ENCODE measurements at regions not wholly inside any gene's neighbourhood (a gene's known extent, or its start where the extent isn't known, plus 50 kb on each side); places are given as distances from the start of the nearest gene placed in this dataset.

DNA sequence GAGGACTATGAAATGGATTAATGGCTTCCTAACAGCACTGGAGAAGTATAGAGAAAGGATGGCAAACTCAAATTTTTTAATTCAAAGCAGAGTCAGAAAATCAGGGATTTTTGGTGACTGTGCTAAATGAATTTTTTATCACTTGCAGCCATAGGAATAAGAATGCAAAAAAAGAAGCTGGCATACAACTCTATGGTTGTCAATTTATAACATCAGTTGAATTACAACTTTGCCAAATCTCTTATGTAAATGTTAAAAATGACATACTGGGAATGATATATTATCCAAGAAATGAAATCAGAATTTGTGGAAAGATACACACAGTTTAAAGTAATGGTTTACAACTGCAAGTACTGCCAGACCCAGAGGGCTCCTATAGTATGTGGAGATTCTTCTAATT lies 106.5 kb downstream of the HTR1B start:
- peaks cover 16% of the 10 kb centered on the region for H3K4me1 ChIP-seq
- no peak overlapping the region for H3K4me3 ChIP-seq (ENCODE audit: low read depth, low read length)
- TF ChIP-seq, protein P1, sequence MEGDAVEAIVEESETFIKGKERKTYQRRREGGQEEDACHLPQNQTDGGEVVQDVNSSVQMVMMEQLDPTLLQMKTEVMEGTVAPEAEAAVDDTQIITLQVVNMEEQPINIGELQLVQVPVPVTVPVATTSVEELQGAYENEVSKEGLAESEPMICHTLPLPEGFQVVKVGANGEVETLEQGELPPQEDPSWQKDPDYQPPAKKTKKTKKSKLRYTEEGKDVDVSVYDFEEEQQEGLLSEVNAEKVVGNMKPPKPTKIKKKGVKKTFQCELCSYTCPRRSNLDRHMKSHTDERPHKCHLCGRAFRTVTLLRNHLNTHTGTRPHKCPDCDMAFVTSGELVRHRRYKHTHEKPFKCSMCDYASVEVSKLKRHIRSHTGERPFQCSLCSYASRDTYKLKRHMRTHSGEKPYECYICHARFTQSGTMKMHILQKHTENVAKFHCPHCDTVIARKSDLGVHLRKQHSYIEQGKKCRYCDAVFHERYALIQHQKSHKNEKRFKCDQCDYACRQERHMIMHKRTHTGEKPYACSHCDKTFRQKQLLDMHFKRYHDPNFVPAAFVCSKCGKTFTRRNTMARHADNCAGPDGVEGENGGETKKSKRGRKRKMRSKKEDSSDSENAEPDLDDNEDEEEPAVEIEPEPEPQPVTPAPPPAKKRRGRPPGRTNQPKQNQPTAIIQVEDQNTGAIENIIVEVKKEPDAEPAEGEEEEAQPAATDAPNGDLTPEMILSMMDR (IDR thresholded peaks at IDR 0.05; ENCODE audit: low read depth, low read length) = no peak
- H3K36me3 ChIP-seq = no peaks in the 10 kb centered on the region
- H3K27me3 ChIP-seq = no peaks in the 10 kb centered on the region
- no peak for DNase-seq
- no peaks in the 10 kb centered on the region for H3K9me3 ChIP-seq

DNA sequence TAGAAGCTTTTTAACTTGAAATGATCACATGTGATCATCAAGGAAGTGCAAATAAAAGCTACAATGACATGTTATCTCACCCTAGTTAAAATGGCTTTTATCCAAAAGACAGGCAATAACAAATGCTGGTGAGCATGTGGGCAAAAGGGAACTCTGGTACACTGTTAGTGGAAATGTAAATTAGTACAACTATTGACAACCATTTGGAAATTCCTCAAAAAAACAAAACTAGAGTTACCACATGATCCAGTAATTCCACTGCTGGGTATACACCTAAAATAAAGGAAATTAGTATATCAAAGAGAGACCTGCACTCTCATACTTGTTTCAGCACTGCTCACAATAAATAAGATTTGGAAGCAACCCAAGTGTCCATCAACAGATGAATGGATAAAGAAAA lies 108.7 kb downstream of the HTR1B start:
- Histone ChIP-seq H3K9me3 (no peaks in the 10 kb centered on the region), H3K4me3 (ENCODE audit: low read depth, low read length) (no peak overlapping the region), H3K27me3 (no peaks in the 10 kb centered on the region), H3K4me1 (peaks cover 18% of the 10 kb centered on the region), H3K36me3 (no peaks in the 10 kb centered on the region)
- TF ChIP-seq, protein P1 (IDR thresholded peaks at IDR 0.05; ENCODE audit: low read depth, low read length) = no peak
- no peak for DNase-seq

DNA sequence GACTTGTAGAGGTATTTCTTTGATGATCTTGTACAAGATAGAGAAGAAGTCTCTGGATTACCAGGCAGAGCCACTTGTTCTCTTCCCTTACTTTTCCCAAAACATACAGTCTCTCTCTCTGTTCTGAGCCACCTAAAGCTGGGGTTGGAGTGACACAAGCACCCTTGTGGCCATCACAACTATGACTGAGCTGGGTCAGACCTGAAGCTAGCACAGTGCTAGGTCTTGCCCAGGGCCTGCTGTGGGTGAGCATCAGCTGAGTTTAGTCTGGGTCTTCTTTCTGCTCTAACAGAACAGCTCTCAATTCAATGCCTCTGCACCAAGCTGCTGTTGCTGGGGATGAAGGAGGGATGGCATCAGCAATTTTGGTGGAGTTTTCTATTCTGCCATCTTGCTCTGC lies 110.2 kb downstream of the HTR1B start:
- no peak overlapping the region for H3K4me3 ChIP-seq (ENCODE audit: low read depth, low read length)
- peaks cover 18% of the 10 kb centered on the region for H3K4me1 ChIP-seq
- H3K27me3 ChIP-seq = no peaks in the 10 kb centered on the region
- no peaks in the 10 kb centered on the region for H3K9me3 ChIP-seq
- no peak for DNase-seq
- H3K36me3 ChIP-seq = no peaks in the 10 kb centered on the region
- TF ChIP-seq, protein P1 (IDR thresholded peaks at IDR 0.05; ENCODE audit: low read depth, low read length) = no peak

DNA sequence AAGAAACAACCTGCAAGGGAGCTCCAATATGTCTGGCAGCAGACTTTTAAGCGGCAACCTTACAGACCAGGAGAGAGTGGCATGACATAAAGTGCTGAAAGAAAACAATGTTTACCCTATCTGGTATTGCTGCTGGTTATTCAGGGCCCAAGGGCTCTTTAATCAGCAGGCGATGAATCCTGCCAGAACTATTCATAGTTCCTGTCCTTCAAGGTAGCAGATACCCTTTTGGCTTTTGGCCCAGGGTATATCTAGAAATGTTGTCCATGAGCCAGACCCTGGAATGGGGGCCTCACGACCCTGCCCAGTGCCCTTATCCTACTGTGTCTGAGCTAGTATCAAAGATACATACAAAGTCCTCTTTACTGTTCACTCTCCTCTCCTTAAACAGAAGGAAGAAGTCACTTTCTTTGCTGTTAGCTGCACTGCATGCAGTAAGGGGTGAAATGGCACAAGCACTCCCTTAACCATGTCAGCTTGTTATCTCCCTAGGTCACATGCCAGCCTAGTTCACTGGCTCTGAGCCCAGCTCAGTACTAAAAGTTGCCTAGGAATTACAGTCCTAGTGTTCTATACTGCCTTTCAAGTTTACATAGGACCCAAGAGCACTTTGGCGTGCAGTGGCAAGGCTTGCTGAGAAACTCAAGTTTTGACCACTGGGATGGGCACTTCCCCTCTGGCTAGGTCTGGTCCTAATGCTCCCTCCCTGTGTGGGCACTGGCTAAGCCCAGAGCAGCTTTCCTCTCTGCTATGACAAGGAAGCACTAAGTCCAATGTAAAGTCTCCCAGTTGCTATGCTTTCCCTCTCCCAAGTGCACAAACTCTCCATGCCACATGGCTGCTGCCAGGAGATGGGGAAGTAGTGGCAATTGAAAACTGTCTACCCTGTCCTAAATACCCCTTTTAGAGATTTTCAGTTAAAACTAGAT lies 122.0 kb downstream of the HTR1B start:
- H3K9me3 ChIP-seq = no peaks in the 10 kb centered on the region; the same call in 1 of the 2 replicates
- H3K4me3 ChIP-seq (ENCODE audit: low read depth, low read length) = no peak overlapping the region
- peak; percentile 64 for DNase-seq
- H3K36me3 ChIP-seq = no peaks in the 10 kb centered on the region
- no peaks in the 10 kb centered on the region for H3K27me3 ChIP-seq
- TF ChIP-seq, protein P1 (IDR thresholded peaks at IDR 0.05; ENCODE audit: low read depth, low read length) = no peak
- peaks cover 22% of the 10 kb centered on the region for H3K4me1 ChIP-seq

DNA sequence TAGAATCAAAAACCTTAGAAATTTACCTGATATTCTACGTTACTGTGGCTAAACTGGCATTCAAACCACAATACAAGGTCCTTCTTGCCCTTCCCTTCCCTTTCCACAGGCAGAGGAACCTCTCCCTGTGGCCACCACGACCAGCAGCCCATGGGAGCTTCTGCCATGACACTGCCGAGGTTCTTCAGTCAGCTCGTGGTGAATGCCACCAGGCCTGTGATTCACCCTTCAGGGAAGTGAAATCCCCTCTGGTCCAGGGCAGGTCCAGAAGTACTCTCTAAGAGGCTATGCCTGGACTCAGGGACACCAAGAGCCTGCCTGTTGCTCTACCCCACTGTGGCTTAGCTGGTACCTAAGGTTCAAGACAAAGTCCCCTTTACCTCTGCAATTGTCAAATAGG lies 123.0 kb downstream of the HTR1B start:
- H3K4me1 ChIP-seq = peaks cover 22% of the 10 kb centered on the region
- no peaks in the 10 kb centered on the region for H3K27me3 ChIP-seq
- no peaks in the 10 kb centered on the region; the same call in 1 of the 2 replicates for H3K9me3 ChIP-seq
- TF ChIP-seq, protein P1 (IDR thresholded peaks at IDR 0.05; ENCODE audit: low read depth, low read length) = no peak
- no peaks in the 10 kb centered on the region for H3K36me3 ChIP-seq
- DNase-seq = no peak
- H3K4me3 ChIP-seq (ENCODE audit: low read depth, low read length) = no peak overlapping the region

DNA sequence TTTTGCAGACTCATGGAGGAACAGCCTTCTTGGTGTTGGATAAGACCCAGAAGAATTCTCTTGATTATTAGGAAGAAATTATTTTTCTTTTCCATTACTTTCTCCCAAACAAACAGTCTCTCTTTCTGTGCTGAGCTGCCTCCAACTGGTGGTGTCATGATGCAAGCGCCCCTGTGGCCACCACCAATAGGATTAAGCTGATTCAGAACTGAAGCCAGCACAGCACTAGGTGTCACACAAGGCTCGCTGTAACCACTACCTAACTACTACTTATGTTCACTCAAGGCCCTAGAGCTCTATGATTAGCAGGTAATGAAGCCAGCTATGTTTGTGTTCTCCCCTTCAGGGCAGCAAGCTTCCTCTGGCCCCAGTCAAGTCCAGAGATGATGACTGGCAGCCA lies 123.4 kb downstream of the HTR1B start:
- Histone ChIP-seq H3K27me3 (no peaks in the 10 kb centered on the region), H3K36me3 (no peaks in the 10 kb centered on the region), H3K4me1 (peaks cover 22% of the 10 kb centered on the region), H3K9me3 (no peaks in the 10 kb centered on the region; the same call in 1 of the 2 replicates), H3K4me3 (ENCODE audit: low read depth, low read length) (no peak overlapping the region)
- no peak for DNase-seq
- TF ChIP-seq, protein P1 (IDR thresholded peaks at IDR 0.05; ENCODE audit: low read depth, low read length) = no peak

Data from BE2C (cell line).